SU-DHL-6 (cell line): ENCODE measurements at regions not wholly inside any gene's neighbourhood (a gene's known extent, or its start where the extent isn't known, plus 50 kb on each side); places are given as distances from the start of the nearest gene placed in this dataset.

Source experiments
- EZH2phosphoT487 ChIP-seq: fragments of 200-600 bp; sonication (generic), shearing (Covaris generic); conservative IDR thresholded peaks from 2 replicates; pipeline ENCODE4 v1.6.1; 2018; ENCODE audit warnings: mild to moderate bottlenecking, antibody characterized with exemption, low read length, moderate library complexity, mixed read lengths
- TF ChIP-seq, protein P1 (sequence below): fragments of 200-600 bp; sonication (generic); IDR thresholded peaks from one replicate; pipeline ENCODE4 v1.5.1; 2017; ENCODE audit warnings: antibody characterized with exemption, mild to moderate bottlenecking, low read length, moderate library complexity; ENCODE audit not compliant: insufficient read depth, poor library complexity, severe bottlenecking

DNA sequence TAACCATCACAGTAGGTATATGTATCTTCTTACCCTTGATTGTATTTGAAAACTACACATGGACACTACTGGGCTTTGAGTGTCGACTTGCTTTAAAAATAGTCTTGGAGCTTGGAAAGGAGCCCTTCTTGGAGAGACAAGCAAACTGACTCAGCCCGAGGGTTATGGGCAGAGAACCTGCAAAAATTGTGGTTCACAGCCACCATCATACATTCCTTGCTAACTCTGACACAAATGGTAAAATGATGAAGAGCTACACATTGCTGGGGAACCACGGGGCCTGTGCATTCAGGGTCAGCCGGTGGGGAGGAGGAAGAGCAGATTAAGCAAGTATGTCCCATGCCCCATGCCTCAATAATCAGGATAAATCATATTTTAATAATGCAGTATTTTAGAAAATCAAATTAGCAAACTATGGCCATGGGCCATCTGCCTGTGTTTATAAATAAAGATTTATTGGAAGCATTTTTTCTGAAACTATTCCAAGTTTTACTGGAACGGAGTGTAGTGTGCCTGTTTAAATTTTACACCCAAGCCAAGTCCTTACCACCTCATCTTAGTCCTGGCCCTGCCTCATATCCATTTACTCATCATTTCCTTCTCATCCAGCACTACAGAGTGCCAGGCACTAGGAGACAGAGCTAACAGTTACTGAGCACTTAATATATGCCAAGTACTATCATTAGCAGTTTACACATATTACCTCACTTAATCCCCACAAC, 195.7 kb downstream of the PALM2AKAP2 start:
- TF ChIP-seq, protein P1, sequence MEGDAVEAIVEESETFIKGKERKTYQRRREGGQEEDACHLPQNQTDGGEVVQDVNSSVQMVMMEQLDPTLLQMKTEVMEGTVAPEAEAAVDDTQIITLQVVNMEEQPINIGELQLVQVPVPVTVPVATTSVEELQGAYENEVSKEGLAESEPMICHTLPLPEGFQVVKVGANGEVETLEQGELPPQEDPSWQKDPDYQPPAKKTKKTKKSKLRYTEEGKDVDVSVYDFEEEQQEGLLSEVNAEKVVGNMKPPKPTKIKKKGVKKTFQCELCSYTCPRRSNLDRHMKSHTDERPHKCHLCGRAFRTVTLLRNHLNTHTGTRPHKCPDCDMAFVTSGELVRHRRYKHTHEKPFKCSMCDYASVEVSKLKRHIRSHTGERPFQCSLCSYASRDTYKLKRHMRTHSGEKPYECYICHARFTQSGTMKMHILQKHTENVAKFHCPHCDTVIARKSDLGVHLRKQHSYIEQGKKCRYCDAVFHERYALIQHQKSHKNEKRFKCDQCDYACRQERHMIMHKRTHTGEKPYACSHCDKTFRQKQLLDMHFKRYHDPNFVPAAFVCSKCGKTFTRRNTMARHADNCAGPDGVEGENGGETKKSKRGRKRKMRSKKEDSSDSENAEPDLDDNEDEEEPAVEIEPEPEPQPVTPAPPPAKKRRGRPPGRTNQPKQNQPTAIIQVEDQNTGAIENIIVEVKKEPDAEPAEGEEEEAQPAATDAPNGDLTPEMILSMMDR, result no peak
- no peak for TF ChIP-seq EZH2phosphoT487
